SU-DHL-6 (cell line): ENCODE measurements at regions not wholly inside any gene's neighbourhood (a gene's known extent, or its start where the extent isn't known, plus 50 kb on each side); places are given as distances from the start of the nearest gene placed in this dataset.

Experiments
- H2AFZ ChIP-seq: fragments of 200-600 bp; sonication (generic); 2 replicates; pipeline ENCODE4 v1.6.1; 2014; ENCODE audit warnings: low read depth, mild to moderate bottlenecking, moderate library complexity, mixed read lengths, antibody characterized with exemption, low read length; ENCODE audit not compliant: severe bottlenecking
- H3F3A ChIP-seq: fragments of 200-600 bp; shearing (Covaris generic); 2 replicates; pipeline ENCODE4 v1.6.0; 2016; ENCODE audit warnings: antibody characterized with exemption, mild to moderate bottlenecking; ENCODE audit not compliant: insufficient read depth
- H3K27ac ChIP-seq: fragments of 200-600 bp; sonication (generic); 2 replicates; pipeline ENCODE4 v1.5.1; 2016; ENCODE audit warnings: low read depth, mild to moderate bottlenecking, low read length, moderate library complexity, mixed read lengths
- H3K27me3 ChIP-seq: fragments of 200-600 bp; sonication (generic), shearing (Covaris generic); 2 replicates; pipeline ENCODE4 v1.6.0; 2014; ENCODE audit warnings: mild to moderate bottlenecking, low read length
- H3K36me3 ChIP-seq: fragments of 200-600 bp; sonication (generic); 2 replicates; pipeline ENCODE4 v1.6.1; 2014; ENCODE audit warnings: mild to moderate bottlenecking, low read length, mixed read lengths
- H3K4me2 ChIP-seq: fragments of 300-600, 200-600 bp; shearing (Covaris generic), sonication (generic); 2 replicates; pipeline ENCODE4 v1.6.0; 2014; ENCODE audit warnings: low read length, low read depth, mild to moderate bottlenecking; ENCODE audit not compliant: poor library complexity, severe bottlenecking
- H3K4me3 ChIP-seq: fragments of 200-600 bp; sonication (generic); 2 replicates; pipeline ENCODE4 v1.5.1; 2014; ENCODE audit warnings: antibody characterized with exemption, low read length, mild to moderate bottlenecking, mixed read lengths; ENCODE audit not compliant: insufficient read depth, poor library complexity, severe bottlenecking
- H3K79me2 ChIP-seq: fragments of 200-600 bp; sonication (generic); 2 replicates; pipeline ENCODE4 v1.6.1; 2014; ENCODE audit warnings: mild to moderate bottlenecking, low read length, moderate library complexity; ENCODE audit not compliant: insufficient read depth
- H3K9ac ChIP-seq: fragments of 200-600 bp; sonication (generic); 2 replicates; pipeline ENCODE4 v1.7.0; 2014; ENCODE audit warnings: mild to moderate bottlenecking, low read length
- H3K9me2 ChIP-seq: fragments of 200-600 bp; sonication (generic); replicated peaks from 2 replicates; pipeline ENCODE4 v1.6.1; 2014; ENCODE audit warnings: low read length; ENCODE audit not compliant: insufficient read depth
- H3K9me3 ChIP-seq: fragments of 200-600 bp; sonication (generic); 2 replicates; pipeline ENCODE4 v1.6.1; 2014; ENCODE audit warnings: low read length, mixed read lengths; ENCODE audit not compliant: insufficient read depth
- H4K20me1 ChIP-seq: fragments of 200-600 bp; sonication (generic); 2 replicates; pipeline ENCODE4 v1.6.1; 2014; ENCODE audit warnings: low read depth, mild to moderate bottlenecking, antibody characterized with exemption, low read length, moderate library complexity, mixed read lengths
- EZH2phosphoT487 ChIP-seq: fragments of 200-600 bp; sonication (generic), shearing (Covaris generic); conservative IDR thresholded peaks from 2 replicates; pipeline ENCODE4 v1.6.1; 2018; ENCODE audit warnings: mild to moderate bottlenecking, antibody characterized with exemption, low read length, moderate library complexity, mixed read lengths
- TF ChIP-seq, protein P1 (sequence below): fragments of 200-600 bp; sonication (generic); IDR thresholded peaks from one replicate; pipeline ENCODE4 v1.5.1; 2017; ENCODE audit warnings: antibody characterized with exemption, mild to moderate bottlenecking, low read length, moderate library complexity; ENCODE audit not compliant: insufficient read depth, poor library complexity, severe bottlenecking

DNA sequence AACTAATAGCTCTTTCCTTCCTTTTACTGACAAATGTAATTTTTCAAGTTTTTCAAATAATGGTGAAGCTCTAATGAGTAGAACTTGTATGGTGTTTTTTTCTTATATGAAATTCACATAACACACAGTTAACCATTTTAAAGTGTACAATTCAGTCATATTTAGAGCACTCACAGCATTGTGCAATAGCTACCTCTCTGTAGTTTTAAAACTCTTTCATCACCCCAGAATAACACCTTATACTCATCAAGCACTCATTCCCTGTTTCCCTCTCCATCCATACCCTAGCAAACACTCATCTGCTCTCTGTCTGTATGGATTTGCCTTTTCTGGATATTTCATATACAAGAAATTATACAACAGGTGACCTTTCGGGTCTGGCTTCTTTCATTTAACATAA, 207.9 kb upstream of the SLC38A2 start:
- H3K27ac ChIP-seq = no peak overlapping the region
- TF ChIP-seq, protein P1, sequence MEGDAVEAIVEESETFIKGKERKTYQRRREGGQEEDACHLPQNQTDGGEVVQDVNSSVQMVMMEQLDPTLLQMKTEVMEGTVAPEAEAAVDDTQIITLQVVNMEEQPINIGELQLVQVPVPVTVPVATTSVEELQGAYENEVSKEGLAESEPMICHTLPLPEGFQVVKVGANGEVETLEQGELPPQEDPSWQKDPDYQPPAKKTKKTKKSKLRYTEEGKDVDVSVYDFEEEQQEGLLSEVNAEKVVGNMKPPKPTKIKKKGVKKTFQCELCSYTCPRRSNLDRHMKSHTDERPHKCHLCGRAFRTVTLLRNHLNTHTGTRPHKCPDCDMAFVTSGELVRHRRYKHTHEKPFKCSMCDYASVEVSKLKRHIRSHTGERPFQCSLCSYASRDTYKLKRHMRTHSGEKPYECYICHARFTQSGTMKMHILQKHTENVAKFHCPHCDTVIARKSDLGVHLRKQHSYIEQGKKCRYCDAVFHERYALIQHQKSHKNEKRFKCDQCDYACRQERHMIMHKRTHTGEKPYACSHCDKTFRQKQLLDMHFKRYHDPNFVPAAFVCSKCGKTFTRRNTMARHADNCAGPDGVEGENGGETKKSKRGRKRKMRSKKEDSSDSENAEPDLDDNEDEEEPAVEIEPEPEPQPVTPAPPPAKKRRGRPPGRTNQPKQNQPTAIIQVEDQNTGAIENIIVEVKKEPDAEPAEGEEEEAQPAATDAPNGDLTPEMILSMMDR = no peak
- no peak for TF ChIP-seq EZH2phosphoT487

GRCh38 chr12:46579474-46579873, 206.9 kb upstream of the SLC38A2 start:
- Histone ChIP-seq H3K4me2 (no peak overlapping the region), H2AFZ (no peak overlapping the region), H3K79me2 (no peaks in the 10 kb centered on the region), H3K9me2 (no peaks in the 10 kb centered on the region), H3K36me3 (no peaks in the 10 kb centered on the region), H3K27ac (no peak overlapping the region), H4K20me1 (no peaks in the 10 kb centered on the region), H3K9ac (no peak overlapping the region), H3K4me3 (no peak overlapping the region), H3F3A (no peaks in the 10 kb centered on the region), H3K27me3 (no peaks in the 10 kb centered on the region), H3K9me3 (no peaks in the 10 kb centered on the region)
- no peak for TF ChIP-seq EZH2phosphoT487
- TF ChIP-seq, protein P1 = no peak

More for the DNA sequence above, 207.9 kb upstream of the SLC38A2 start:
- Histone ChIP-seq H3K9me3 (no peaks in the 10 kb centered on the region), H3K79me2 (no peaks in the 10 kb centered on the region), H4K20me1 (no peaks in the 10 kb centered on the region), H3K9ac (no peak overlapping the region), H3K4me3 (no peak overlapping the region), H2AFZ (no peak overlapping the region), H3K36me3 (no peaks in the 10 kb centered on the region), H3K4me2 (no peak overlapping the region), H3K9me2 (no peaks in the 10 kb centered on the region), H3F3A (no peaks in the 10 kb centered on the region), H3K27me3 (no peaks in the 10 kb centered on the region)

DNA sequence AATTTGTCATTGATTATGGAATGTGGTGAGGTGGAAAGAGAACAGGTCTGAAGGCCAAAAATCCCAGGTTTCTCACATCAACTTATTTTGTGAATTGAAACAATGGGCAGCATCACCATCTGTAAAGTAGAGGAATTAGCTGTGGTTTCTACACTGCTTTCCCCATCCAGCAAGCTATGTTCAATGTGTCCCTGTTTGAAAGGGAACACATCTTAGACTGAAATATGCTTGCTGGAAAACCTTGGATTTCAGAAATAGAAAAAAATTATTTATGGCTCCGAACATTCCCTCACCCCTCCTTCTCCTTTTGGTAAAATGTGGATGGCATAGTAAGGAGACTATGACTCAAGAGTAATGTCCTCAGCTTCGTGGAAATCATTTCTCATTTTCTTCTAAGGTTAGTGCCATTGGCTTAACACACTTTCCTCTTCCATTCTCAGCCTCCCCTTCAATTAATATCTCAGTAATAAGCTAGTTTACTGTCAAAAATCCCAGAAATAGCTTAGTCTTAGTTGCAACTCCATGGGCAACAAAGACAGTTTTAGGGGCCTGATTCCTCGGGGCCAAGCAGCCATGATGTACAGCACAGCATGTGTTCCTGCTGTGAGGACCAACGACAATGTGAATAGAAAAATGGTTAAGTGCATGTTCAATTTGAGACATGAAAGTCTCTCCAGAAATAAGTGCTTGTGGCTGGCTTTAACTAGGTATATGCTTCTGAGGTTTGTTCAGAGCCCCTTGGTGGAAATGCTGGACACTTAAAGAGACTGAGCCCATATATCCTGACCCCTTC, 205.8 kb upstream of the SLC38A2 start:
- Histone ChIP-seq H2AFZ (no peak overlapping the region), H3K9me2 (no peaks in the 10 kb centered on the region), H3F3A (no peaks in the 10 kb centered on the region)

More for the DNA sequence above, 205.8 kb upstream of the SLC38A2 start:
- Histone ChIP-seq H3K9me3 (no peaks in the 10 kb centered on the region), H3K9ac (no peak overlapping the region), H3K79me2 (no peaks in the 10 kb centered on the region), H4K20me1 (no peaks in the 10 kb centered on the region), H3K4me3 (no peak overlapping the region), H3K4me2 (no peak overlapping the region), H3K27ac (no peak overlapping the region), H3K27me3 (no peaks in the 10 kb centered on the region), H3K36me3 (no peaks in the 10 kb centered on the region)
- TF ChIP-seq EZH2phosphoT487 = no peak
- TF ChIP-seq, protein P1 = no peak
